DND-41 (cell line): ENCODE measurements at regions not wholly inside any gene's neighbourhood (a gene's known extent, or its start where the extent isn't known, plus 50 kb on each side); places are given as distances from the start of the nearest gene placed in this dataset.

Experiments used
- ATAC-seq: fragments of 200-7000 bp; cut with Tn5 transposase; 3 replicates; pipeline ENCODE4 v1.9.1; 2021; ENCODE audit warnings: low read depth; ENCODE audit not compliant: insufficient read depth
- DNase-seq: peaks from one replicate; pipeline ENCODE4 v3.0.0-alpha.2; 2020
- H2AFZ ChIP-seq: 2 replicates; pipeline ENCODE4 v1.6.0; 2012; ENCODE audit warnings: low read depth, low read length
- H3K27ac ChIP-seq: 2 replicates; pipeline ENCODE4 v1.5.1; 2012; ENCODE audit warnings: low read length, inconsistent platforms
- H3K27me3 ChIP-seq: fragments of 200-600 bp; sonication (generic); 2 replicates; pipeline ENCODE4 v1.6.0; 2012; ENCODE audit warnings: low read length, mild to moderate bottlenecking, inconsistent platforms; ENCODE audit not compliant: insufficient read depth, poor library complexity
- H3K36me3 ChIP-seq: 2 replicates; pipeline ENCODE4 v1.5.1; 2012; ENCODE audit warnings: low read length, inconsistent platforms; ENCODE audit not compliant: insufficient read depth
- H3K4me1 ChIP-seq: 2 replicates; pipeline ENCODE4 v1.5.1; 2012; ENCODE audit warnings: mild to moderate bottlenecking, low read length; ENCODE audit not compliant: insufficient read depth
- H3K4me2 ChIP-seq: 2 replicates; pipeline ENCODE4 v1.6.0; 2012; ENCODE audit warnings: mild to moderate bottlenecking, moderate library complexity, low read length, inconsistent platforms; ENCODE audit not compliant: insufficient read depth
- H3K4me3 ChIP-seq, 2 experiments: fragments of 200-600 bp in 1 of 2; shearing (Covaris generic) in 1 of 2; 2 replicates each; pipeline ENCODE4 v1.5.1; 2012 to 2016; ENCODE audit warnings: inconsistent platforms in 2 of 2, low read length in 2 of 2, mild to moderate bottlenecking in 2 of 2, low read depth in 1 of 2, moderate library complexity in 1 of 2
- H3K79me2 ChIP-seq: 2 replicates; pipeline ENCODE4 v1.6.0; 2012; ENCODE audit warnings: low read length, inconsistent platforms; ENCODE audit not compliant: insufficient read depth
- H3K9ac ChIP-seq: 2 replicates; pipeline ENCODE4 v1.6.0; 2012; ENCODE audit warnings: low read depth, mild to moderate bottlenecking, inconsistent platforms, low read length, moderate library complexity
- H3K9me3 ChIP-seq: 2 replicates; pipeline ENCODE4 v1.5.1; 2012; ENCODE audit warnings: low read length, moderate library complexity, mild to moderate bottlenecking, inconsistent platforms; ENCODE audit not compliant: insufficient read depth, severe bottlenecking
- H4K20me1 ChIP-seq: 2 replicates; pipeline ENCODE4 v1.6.0; 2012; ENCODE audit warnings: low read length; ENCODE audit not compliant: insufficient read depth
- CTCF ChIP-seq: IDR thresholded peaks from 2 replicates; pipeline ENCODE4 v1.5.1; 2012; ENCODE audit warnings: borderline replicate concordance, low read length, moderate library complexity, mild to moderate bottlenecking; ENCODE audit not compliant: poor library complexity, severe bottlenecking; ENCODE audit errors: extremely low read depth
- EZH2 ChIP-seq: IDR thresholded peaks from 3 replicates; pipeline ENCODE4 v1.6.1; 2012; ENCODE audit warnings: borderline replicate concordance, low read depth, mild to moderate bottlenecking, moderate library complexity, low read length, inconsistent platforms; ENCODE audit not compliant: severe bottlenecking

GRCh38 chr4:16365036-16365569, 138.8 kb upstream of the TAPT1 start:
- Histone ChIP-seq H3K27ac (no peak overlapping the region), H3K4me2 (no peak overlapping the region), H3K36me3 (no peaks in the 10 kb centered on the region), H3K27me3 (no peaks in the 10 kb centered on the region), H4K20me1 (no peaks in the 10 kb centered on the region), H3K9ac (no peak overlapping the region), H3K4me1 (no peaks in the 10 kb centered on the region), H2AFZ (no peak overlapping the region), H3K9me3 (no peaks in the 10 kb centered on the region), H3K79me2 (no peaks in the 10 kb centered on the region), H3K4me3 (no peak overlapping the region)
- TF ChIP-seq CTCF, result no peak
- no peak for TF ChIP-seq EZH2
- DNase-seq (no peak), ATAC-seq (no peak)

- no peaks in the 10 kb centered on the region for H4K20me1 ChIP-seq
- H3K4me2 ChIP-seq, result no peak overlapping the region
- ATAC-seq, result no peak
- no peaks in the 10 kb centered on the region for H3K4me1 ChIP-seq
- H3K79me2 ChIP-seq, result no peaks in the 10 kb centered on the region
- H3K9me3 ChIP-seq, result no peaks in the 10 kb centered on the region
- H2AFZ ChIP-seq, result no peak overlapping the region
- H3K4me3 ChIP-seq, result no peak overlapping the region
- H3K36me3 ChIP-seq, result no peaks in the 10 kb centered on the region
- DNase-seq, result no peak
- no peaks in the 10 kb centered on the region for H3K27me3 ChIP-seq
- H3K9ac ChIP-seq, result no peak overlapping the region
- TF ChIP-seq CTCF (no peak), EZH2 (no peak)
- no peak overlapping the region for H3K27ac ChIP-seq
Observed at GRCh38 chr4:16360694-16361262, 134.5 kb upstream of the TAPT1 start.

- TF ChIP-seq CTCF, result no peak
- TF ChIP-seq EZH2, result no peak
- Histone ChIP-seq H3K27me3 (no peaks in the 10 kb centered on the region), H2AFZ (no peak overlapping the region), H3K4me3 (no peak overlapping the region), H4K20me1 (no peaks in the 10 kb centered on the region), H3K9ac (no peak overlapping the region), H3K9me3 (no peaks in the 10 kb centered on the region), H3K4me1 (no peaks in the 10 kb centered on the region), H3K79me2 (no peaks in the 10 kb centered on the region), H3K36me3 (no peaks in the 10 kb centered on the region), H3K4me2 (no peak overlapping the region), H3K27ac (no peak overlapping the region)
- DNase-seq (no peak), ATAC-seq (no peak)
Observed at GRCh38 chr4:16353165-16353564, 126.9 kb upstream of the TAPT1 start.
